ENCODE measurements at regions not wholly inside any gene's neighbourhood (a gene's known extent, or its start where the extent isn't known, plus 50 kb on each side); places are given as distances from the start of the nearest gene placed in this dataset.

DNA sequence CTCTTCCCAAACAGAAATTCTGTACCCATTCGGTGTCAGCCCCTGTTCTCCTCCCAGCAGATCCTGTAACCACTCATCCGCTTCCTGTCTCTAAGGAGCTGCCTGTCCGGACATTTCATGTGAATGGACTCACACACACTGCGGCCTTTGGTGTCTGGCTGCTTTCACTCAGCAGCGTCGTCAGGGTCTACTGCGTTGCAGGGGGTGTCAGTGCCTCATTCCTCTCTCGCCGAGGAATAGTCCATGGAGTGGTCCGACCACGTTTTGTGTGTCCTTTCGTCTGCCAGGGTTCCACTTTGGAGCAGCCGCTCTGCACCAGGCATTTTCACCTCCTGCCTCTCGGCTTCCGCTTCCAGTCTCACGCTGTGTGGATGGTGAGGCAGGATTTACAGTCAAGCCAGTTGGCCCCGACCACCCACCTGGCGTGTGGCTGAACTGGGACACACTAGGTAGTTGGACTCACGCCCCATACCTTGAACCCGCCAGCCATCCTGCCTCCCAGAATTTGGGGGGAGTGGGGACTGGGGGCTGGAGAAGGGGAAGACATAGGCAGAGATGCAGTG lies 188.2 kb upstream of the CIBAR2 start:
- Histone ChIP-seq H4K91ac (ENCODE audit: insufficient read length, low read depth, low read length) (no peak overlapping the region), H4K20me1 (ENCODE audit: control insufficient read depth, insufficient read depth, insufficient read length) (no peaks in the 10 kb centered on the region), H2BK12ac (ENCODE audit: insufficient read length, low read depth, low read length) (no peak overlapping the region), H3K9ac (ENCODE audit: extremely low read depth, insufficient read length, low read length) (no peak overlapping the region), H3K79me2 (ENCODE audit: insufficient read depth, low read length) (no peaks in the 10 kb centered on the region), H3K23ac (ENCODE audit: insufficient read length, low read depth, low read length) (no peak overlapping the region), H3T11ph (ENCODE audit: low read length) (no peak overlapping the region), H3K56ac (ENCODE audit: insufficient read length, low read depth, low read length) (no peak overlapping the region), H3K27ac (ENCODE audit: insufficient read length, low read depth, low read length) (no peak overlapping the region), H3K18ac (ENCODE audit: insufficient read length, low read depth, low read length) (no peak overlapping the region), H3K79me1 (ENCODE audit: insufficient read depth, low read depth, low read length, poor library complexity, severe bottlenecking) (no peaks in the 10 kb centered on the region), H2BK15ac (ENCODE audit: low read depth, low read length) (no peak overlapping the region), H4K8ac (replicated peaks; ENCODE audit: insufficient read length, low read depth, low read length) (no peak overlapping the region), H2BK120ac (ENCODE audit: low read depth, low read length, poor library complexity, severe bottlenecking) (no peak overlapping the region), H2AK5ac (ENCODE audit: insufficient read length, low read length) (no peak overlapping the region), H3K23me2 (ENCODE audit: insufficient read length, low read depth, low read length, poor library complexity, severe bottlenecking) (no peaks in the 10 kb centered on the region), H3K9me3 (ENCODE audit: control insufficient read depth, low read depth, low read length) (no peaks in the 10 kb centered on the region), H4K5ac (ENCODE audit: insufficient read length, low read depth, low read length) (no peak overlapping the region), H3K4me2 (ENCODE audit: insufficient read depth, insufficient read length, low read length) (no peak overlapping the region), H2BK20ac (ENCODE audit: low read depth, low read length, poor library complexity, severe bottlenecking) (no peak overlapping the region), H3K27me3 (ENCODE audit: insufficient read depth, low read length) (no peaks in the 10 kb centered on the region), H2BK5ac (ENCODE audit: insufficient read length, low read length) (no peak overlapping the region), H3K4ac (ENCODE audit: low read depth, low read length) (no peak overlapping the region), H2AFZ (ENCODE audit: low read length) (no peak overlapping the region), H3K4me1 (ENCODE audit: insufficient read depth, low read length) (no peaks in the 10 kb centered on the region; the same call in 1 of the 2 replicates), H3K14ac (ENCODE audit: insufficient read depth, low read length) (no peak overlapping the region)
- no CpG with 5 or more reads among the region's 20 CpGs for WGBS (ENCODE audit: extremely low coverage, insufficient read length, low lambda C conversion rate)
- Mint-ChIP-seq H3K9me3 (no peaks in the 10 kb centered on the region), H3K4me1 (peaks cover 20 to 26% of the 10 kb centered on the region in 2 experiments), H3K27ac (no peak overlapping the region; a peak in 1 of 7 replicates), H3K27me3 (ENCODE audit: low read depth) (peaks cover 30% of the 10 kb centered on the region), H3K4me3 (no peak overlapping the region), H3K36me3 (ENCODE audit: insufficient read depth in 1 of 3, low read depth in 3 of 3) (no peaks in the 10 kb centered on the region)
- TF ChIP-seq, protein P1, sequence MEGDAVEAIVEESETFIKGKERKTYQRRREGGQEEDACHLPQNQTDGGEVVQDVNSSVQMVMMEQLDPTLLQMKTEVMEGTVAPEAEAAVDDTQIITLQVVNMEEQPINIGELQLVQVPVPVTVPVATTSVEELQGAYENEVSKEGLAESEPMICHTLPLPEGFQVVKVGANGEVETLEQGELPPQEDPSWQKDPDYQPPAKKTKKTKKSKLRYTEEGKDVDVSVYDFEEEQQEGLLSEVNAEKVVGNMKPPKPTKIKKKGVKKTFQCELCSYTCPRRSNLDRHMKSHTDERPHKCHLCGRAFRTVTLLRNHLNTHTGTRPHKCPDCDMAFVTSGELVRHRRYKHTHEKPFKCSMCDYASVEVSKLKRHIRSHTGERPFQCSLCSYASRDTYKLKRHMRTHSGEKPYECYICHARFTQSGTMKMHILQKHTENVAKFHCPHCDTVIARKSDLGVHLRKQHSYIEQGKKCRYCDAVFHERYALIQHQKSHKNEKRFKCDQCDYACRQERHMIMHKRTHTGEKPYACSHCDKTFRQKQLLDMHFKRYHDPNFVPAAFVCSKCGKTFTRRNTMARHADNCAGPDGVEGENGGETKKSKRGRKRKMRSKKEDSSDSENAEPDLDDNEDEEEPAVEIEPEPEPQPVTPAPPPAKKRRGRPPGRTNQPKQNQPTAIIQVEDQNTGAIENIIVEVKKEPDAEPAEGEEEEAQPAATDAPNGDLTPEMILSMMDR (conservative IDR thresholded peaks at IDR 0.05), result no peak
- no peak for DNase-seq

Data from H9 (cell line).